GM12891 (cell line): ENCODE measurements at regions not wholly inside any gene's neighbourhood (a gene's known extent, or its start where the extent isn't known, plus 50 kb on each side); places are given as distances from the start of the nearest gene placed in this dataset.

ENCODE experiments used
- PAX5 ChIP-seq: IDR thresholded peaks from 2 replicates; pipeline ENCODE4 v1.6.1; 2011; ENCODE audit warnings: low read length, moderate library complexity, mild to moderate bottlenecking; ENCODE audit not compliant: insufficient read depth, severe bottlenecking
- POLR2A ChIP-seq: IDR thresholded peaks from 2 replicates; pipeline ENCODE4 v1.6.1; 2011; ENCODE audit warnings: low read depth, low read length, control low read depth
- POLR2AphosphoS5 ChIP-seq: IDR thresholded peaks from 2 replicates; pipeline ENCODE4 v1.6.1; 2011; ENCODE audit warnings: low read depth, low read length, control low read depth
- POU2F2 ChIP-seq: IDR thresholded peaks from 2 replicates; pipeline ENCODE4 v1.6.1; 2011; ENCODE audit warnings: low read depth, mild to moderate bottlenecking, control low read depth, low read length, moderate library complexity
- TAF1 ChIP-seq: IDR thresholded peaks from 2 replicates; pipeline ENCODE4 v1.6.1; 2011; ENCODE audit warnings: low read depth, low read length, control low read depth

- TF ChIP-seq TAF1 (no peak), POLR2AphosphoS5 (no peak), POLR2A (no peak), POU2F2 (no peak), PAX5 (no peak)
Observed at GRCh38 chr12:127560041-127560478, 706.9 kb upstream of the TMEM132C start.
